ENCODE measurements at regions not wholly inside any gene's neighbourhood (a gene's known extent, or its start where the extent isn't known, plus 50 kb on each side); places are given as distances from the start of the nearest gene placed in this dataset.

GRCh38 chr2:167608487-167608886 lies 638.9 kb downstream of the STK39 start:
- TF ChIP-seq, protein P1, sequence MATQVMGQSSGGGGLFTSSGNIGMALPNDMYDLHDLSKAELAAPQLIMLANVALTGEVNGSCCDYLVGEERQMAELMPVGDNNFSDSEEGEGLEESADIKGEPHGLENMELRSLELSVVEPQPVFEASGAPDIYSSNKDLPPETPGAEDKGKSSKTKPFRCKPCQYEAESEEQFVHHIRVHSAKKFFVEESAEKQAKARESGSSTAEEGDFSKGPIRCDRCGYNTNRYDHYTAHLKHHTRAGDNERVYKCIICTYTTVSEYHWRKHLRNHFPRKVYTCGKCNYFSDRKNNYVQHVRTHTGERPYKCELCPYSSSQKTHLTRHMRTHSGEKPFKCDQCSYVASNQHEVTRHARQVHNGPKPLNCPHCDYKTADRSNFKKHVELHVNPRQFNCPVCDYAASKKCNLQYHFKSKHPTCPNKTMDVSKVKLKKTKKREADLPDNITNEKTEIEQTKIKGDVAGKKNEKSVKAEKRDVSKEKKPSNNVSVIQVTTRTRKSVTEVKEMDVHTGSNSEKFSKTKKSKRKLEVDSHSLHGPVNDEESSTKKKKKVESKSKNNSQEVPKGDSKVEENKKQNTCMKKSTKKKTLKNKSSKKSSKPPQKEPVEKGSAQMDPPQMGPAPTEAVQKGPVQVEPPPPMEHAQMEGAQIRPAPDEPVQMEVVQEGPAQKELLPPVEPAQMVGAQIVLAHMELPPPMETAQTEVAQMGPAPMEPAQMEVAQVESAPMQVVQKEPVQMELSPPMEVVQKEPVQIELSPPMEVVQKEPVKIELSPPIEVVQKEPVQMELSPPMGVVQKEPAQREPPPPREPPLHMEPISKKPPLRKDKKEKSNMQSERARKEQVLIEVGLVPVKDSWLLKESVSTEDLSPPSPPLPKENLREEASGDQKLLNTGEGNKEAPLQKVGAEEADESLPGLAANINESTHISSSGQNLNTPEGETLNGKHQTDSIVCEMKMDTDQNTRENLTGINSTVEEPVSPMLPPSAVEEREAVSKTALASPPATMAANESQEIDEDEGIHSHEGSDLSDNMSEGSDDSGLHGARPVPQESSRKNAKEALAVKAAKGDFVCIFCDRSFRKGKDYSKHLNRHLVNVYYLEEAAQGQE (IDR thresholded peaks at IDR 0.05; ENCODE audit: insufficient read depth in 1 of 2, low read depth in 2 of 2, low read length in 1 of 2), result no peak
- TF ChIP-seq CTCF (IDR thresholded peaks at IDR 0.05) (no peak), POLR2AphosphoS5 (IDR thresholded peaks at IDR 0.05; ENCODE audit: low read depth, low read length) (no peak), SIN3A (IDR thresholded peaks at IDR 0.05; ENCODE audit: borderline replicate concordance, insufficient read depth, low read depth, low read length) (no peak), TCF7L2 (IDR thresholded peaks at IDR 0.05; ENCODE audit: low read depth, low read length) (no peak)
- Histone ChIP-seq H3K9me3 (ENCODE audit: control insufficient read depth, insufficient read depth, low read depth, low read length) (no peaks in the 10 kb centered on the region), H3K36me3 (ENCODE audit: control insufficient read depth, insufficient read depth, low read length) (no peaks in the 10 kb centered on the region), H3K4me3 (ENCODE audit: low read depth in 2 of 2, low read length in 2 of 2) (no peak overlapping the region), H3K27ac (ENCODE audit: low read length) (no peak overlapping the region), H3K4me1 (ENCODE audit: control insufficient read depth, insufficient read depth, low read length) (no peaks in the 10 kb centered on the region), H3K27me3 (ENCODE audit: control insufficient read depth, insufficient read depth, low read length) (no peaks in the 10 kb centered on the region)
- no peak for ATAC-seq
- intact Hi-C loops (cut with micrococcal nuclease; ENCODE audit: unreplicated experiment) (no loop called here), in situ Hi-C loops (cut with HindIII; ENCODE audit: low pct_unique_long_range_greater_than_20kb, low sequenced_read_pairs) (no loop called here)
- no peak for DNase-seq (ENCODE audit: low read depth, low spot score)
- POLR2A ChIA-PET, result no interaction called here
- BruUV-seq (replicated peaks), result no TSS peak
- CTCF ChIA-PET, result no interaction called here

DNA sequence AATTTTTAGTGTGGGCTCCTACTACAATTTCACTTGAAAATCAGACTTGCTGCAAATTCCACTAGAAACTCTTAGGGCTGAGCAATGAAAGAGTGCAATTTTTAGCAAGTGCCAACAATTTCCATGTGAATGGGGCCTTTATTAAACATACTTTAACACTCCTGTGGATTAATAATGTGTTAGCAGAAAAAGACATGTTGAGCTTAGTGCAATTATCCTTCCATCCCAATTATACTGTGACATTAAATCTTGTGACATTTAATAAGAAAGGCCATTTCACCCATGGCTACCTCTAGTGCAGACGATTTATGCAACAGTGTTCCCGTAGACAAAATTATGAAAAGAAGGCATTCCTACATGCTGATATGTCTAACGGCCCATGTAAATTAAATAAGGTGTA lies 639.7 kb downstream of the STK39 start:
- ChIA-PET CTCF (no interaction called here), POLR2A (no interaction called here)
- in situ Hi-C loops (cut with HindIII; ENCODE audit: low pct_unique_long_range_greater_than_20kb, low sequenced_read_pairs), result no loop called here
- H3K4me1 ChIP-seq (ENCODE audit: control insufficient read depth, insufficient read depth, low read length), result no peaks in the 10 kb centered on the region
- no peak overlapping the region for H3K27ac ChIP-seq (ENCODE audit: low read length)
- ATAC-seq (no peak), DNase-seq (ENCODE audit: low read depth, low spot score) (no peak)
- no peaks in the 10 kb centered on the region for H3K36me3 ChIP-seq (ENCODE audit: control insufficient read depth, insufficient read depth, low read length)
- intact Hi-C loops (cut with micrococcal nuclease; ENCODE audit: unreplicated experiment), result no loop called here
- no peaks in the 10 kb centered on the region for H3K27me3 ChIP-seq (ENCODE audit: control insufficient read depth, insufficient read depth, low read length)
- H3K9me3 ChIP-seq (ENCODE audit: control insufficient read depth, insufficient read depth, low read depth, low read length), result no peaks in the 10 kb centered on the region
- no TSS peak for BruUV-seq (replicated peaks)
- H3K4me3 ChIP-seq (ENCODE audit: low read depth in 2 of 2, low read length in 2 of 2), result no peak overlapping the region
- TF ChIP-seq, protein P1 (IDR thresholded peaks at IDR 0.05; ENCODE audit: insufficient read depth in 1 of 2, low read depth in 2 of 2, low read length in 1 of 2), result no peak
